Prostate gland (tissue), 2 donors: ENCODE measurements at regions not wholly inside any gene's neighbourhood (a gene's known extent, or its start where the extent isn't known, plus 50 kb on each side); places are given as distances from the start of the nearest gene placed in this dataset.

Experiments
- DNase-seq: peaks from one replicate; pipeline ENCODE4 v3.0.0-alpha.2; 2019; ENCODE audit warnings: low spot score
- H3K27ac ChIP-seq, 2 donors: fragments of 200-600 bp; sonication (generic); 2 replicates each; pipeline ENCODE4 v1.5.1; 2017 to 2019
- H3K27me3 ChIP-seq: fragments of 200-600 bp; sonication (generic); replicated peaks from 2 replicates; pipeline ENCODE4 v1.5.1; 2019; ENCODE audit not compliant: insufficient read depth
- H3K36me3 ChIP-seq, 2 donors: fragments of 200-600 bp; sonication (generic); 1 replicate in 1 of 2; 2 replicates in 1 of 2; pipeline versions ENCODE4 v1.5.1 to v1.8.1; 2017 to 2019
- H3K4me1 ChIP-seq: fragments of 200-600 bp; sonication (generic); replicated peaks from 2 replicates; pipeline ENCODE4 v1.5.1; 2019
- H3K4me3 ChIP-seq, 2 donors: fragments of 200-600 bp; sonication (generic); 2 replicates each; pipeline ENCODE4 v1.5.1; 2017 to 2019
- H3K9me3 ChIP-seq: fragments of 200-600 bp; sonication (generic); 2 replicates; pipeline ENCODE4 v1.5.1; 2017
- POLR2A ChIP-seq: fragments of 450-650 bp; IDR thresholded peaks from one replicate; pipeline ENCODE4 v1.6.1; 2016; ENCODE audit warnings: antibody characterized with exemption, mild to moderate bottlenecking
- POLR2AphosphoS5 ChIP-seq: sonication (generic); formaldehyde crosslinking; IDR thresholded peaks from one replicate; pipeline ENCODE4 v1.6.1; 2017; ENCODE audit warnings: antibody characterized with exemption
- WGBS: methylation state at CpG from one replicate; pipeline ENCODE4 v1.1.5; 2018; 5-methylcytosine and 5-hydroxymethylcytosine counted together
- intact Hi-C: fragments of 100-400 bp; cut with DNase I; formaldehyde crosslinking; loops from one replicate; pipeline ENCODE4 v1.14.2; 2022
- TF ChIP-seq, protein P1 (sequence below), 4 experiments: fragments of 200-600 bp in 2 of 4; fragments of 450-650 bp in 2 of 4; sonication (generic) in 2 of 4; IDR thresholded peaks; 1 replicate in 3 of 4; 2 replicates in 1 of 4; pipeline ENCODE4 v1.5.1; 2016 to 2019; ENCODE audit warnings: antibody characterized with exemption in 4 of 4, mild to moderate bottlenecking in 2 of 4, moderate library complexity in 2 of 4

DNA sequence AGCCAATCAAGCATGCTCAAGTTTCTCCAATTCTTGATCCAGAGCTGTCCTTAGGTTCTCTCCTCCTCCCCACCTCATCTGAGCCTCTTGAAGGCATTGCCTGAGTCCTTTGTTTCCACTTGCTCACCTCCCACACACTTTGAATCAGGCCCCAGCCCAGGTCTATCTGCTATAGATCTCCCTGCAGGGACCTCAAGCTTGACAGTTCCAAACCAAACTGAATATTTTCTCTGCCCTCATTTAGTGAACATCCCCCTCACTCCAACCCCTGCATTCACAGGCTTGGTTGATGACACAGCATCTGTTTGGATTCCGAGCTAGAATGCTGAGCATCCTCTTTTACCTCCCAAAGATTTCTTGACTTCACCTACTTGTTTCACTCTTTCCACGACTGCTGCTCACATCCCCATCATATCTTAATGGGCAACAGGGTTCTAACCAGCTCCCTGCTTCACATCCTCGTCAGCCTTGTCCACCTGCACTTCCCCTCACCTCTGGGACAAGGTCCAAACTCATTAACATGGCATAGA lies 474.5 kb downstream of the ZSWIM6 start:
- intact Hi-C loops, result no loop called here
- H3K4me1 ChIP-seq, result peaks cover 9% of the 10 kb centered on the region
- H3K9me3 ChIP-seq, result no peaks in the 10 kb centered on the region
- 71% methylated on average over 3 of the region's 3 CpGs for WGBS
- no peak for DNase-seq
- no peak overlapping the region for H3K4me3 ChIP-seq
- TF ChIP-seq POLR2A (no peak), POLR2AphosphoS5 (no peak)
- TF ChIP-seq, protein P1, sequence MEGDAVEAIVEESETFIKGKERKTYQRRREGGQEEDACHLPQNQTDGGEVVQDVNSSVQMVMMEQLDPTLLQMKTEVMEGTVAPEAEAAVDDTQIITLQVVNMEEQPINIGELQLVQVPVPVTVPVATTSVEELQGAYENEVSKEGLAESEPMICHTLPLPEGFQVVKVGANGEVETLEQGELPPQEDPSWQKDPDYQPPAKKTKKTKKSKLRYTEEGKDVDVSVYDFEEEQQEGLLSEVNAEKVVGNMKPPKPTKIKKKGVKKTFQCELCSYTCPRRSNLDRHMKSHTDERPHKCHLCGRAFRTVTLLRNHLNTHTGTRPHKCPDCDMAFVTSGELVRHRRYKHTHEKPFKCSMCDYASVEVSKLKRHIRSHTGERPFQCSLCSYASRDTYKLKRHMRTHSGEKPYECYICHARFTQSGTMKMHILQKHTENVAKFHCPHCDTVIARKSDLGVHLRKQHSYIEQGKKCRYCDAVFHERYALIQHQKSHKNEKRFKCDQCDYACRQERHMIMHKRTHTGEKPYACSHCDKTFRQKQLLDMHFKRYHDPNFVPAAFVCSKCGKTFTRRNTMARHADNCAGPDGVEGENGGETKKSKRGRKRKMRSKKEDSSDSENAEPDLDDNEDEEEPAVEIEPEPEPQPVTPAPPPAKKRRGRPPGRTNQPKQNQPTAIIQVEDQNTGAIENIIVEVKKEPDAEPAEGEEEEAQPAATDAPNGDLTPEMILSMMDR (IDR thresholded peaks at IDR 0.05), result no peak
- no peaks in the 10 kb centered on the region for H3K27me3 ChIP-seq
- H3K36me3 ChIP-seq, result no peaks in the 10 kb centered on the region
- H3K27ac ChIP-seq, result no peak overlapping the region

DNA sequence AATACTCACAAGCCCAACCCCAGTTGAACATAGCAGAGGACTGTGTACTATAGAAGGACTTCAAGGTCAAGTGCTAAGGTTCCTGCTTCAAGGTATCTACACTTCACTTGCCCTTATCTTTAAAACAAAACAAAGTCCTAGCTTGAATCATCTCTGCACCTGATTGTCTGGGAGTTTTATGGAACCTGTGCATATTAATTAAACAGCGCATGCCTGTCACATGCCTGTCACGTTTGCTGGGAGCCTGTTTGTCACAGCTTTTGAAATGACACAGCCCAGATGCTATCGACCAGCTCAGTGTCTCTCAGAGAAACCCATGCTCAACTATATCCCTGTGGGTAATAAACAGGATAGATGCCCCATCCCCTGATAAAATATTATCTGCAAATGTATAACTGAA lies 476.0 kb downstream of the ZSWIM6 start:
- Histone ChIP-seq H3K27ac (no peak overlapping the region), H3K4me1 (peaks cover 9% of the 10 kb centered on the region), H3K36me3 (no peaks in the 10 kb centered on the region), H3K4me3 (no peak overlapping the region), H3K9me3 (no peaks in the 10 kb centered on the region), H3K27me3 (no peaks in the 10 kb centered on the region)
- DNase-seq, result no peak
- intact Hi-C loops, result no loop called here
- TF ChIP-seq POLR2A, result no peak
- TF ChIP-seq, protein P1 (IDR thresholded peaks at IDR 0.05), result no peak
- no peak for TF ChIP-seq POLR2AphosphoS5
- WGBS, result 61% methylated on average over 3 of the region's 3 CpGs

DNA sequence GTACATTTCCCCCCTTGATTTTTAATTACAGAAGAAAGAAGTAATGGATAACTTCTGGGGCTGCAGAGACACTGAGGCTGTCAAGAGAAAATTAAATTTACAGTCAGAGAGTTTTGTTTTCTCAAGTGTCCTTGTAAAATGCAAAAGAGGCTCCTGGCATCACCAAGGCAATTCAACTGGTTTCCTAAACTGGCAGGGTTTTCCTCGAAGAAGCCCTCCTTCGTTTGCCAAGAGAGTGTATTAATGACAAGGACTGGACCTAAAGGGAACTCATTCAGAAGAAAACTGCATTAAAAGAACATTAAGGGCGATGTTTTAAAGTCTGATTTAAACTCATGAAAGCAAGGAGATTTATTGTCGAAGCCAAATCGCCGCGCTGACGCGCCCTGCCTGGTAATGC lies 476.9 kb downstream of the ZSWIM6 start:
- DNase-seq, result peak; percentile 33
- Histone ChIP-seq H3K27ac (no peak overlapping the region), H3K4me1 (peaks cover 9% of the 10 kb centered on the region), H3K4me3 (no peak overlapping the region), H3K27me3 (no peaks in the 10 kb centered on the region), H3K9me3 (no peaks in the 10 kb centered on the region), H3K36me3 (no peaks in the 10 kb centered on the region)
- TF ChIP-seq POLR2AphosphoS5 (peak; percentile 63), POLR2A (no peak)
- 41% methylated on average over 9 of the region's 9 CpGs for whole genome bisulfite sequencing
- intact Hi-C loops, result no loop called here

DNA sequence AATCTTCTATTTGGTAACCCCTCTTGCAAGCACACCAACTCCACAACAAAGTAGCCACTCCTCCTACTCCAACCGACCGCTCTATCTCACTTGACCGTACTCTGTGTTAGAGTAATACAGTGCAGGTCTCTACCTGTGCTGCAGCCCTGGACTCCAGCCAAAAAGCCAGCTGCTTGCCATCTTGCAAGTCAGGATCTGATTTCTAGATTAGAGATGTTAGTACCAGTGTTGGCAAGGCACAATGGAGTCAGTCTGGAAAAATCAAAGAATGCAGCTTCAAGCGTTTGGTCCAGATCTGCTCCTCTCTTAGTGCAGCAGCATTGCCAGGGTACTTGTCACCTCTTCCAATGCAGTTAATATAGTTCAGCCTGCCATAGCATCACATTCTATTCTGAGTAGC lies 477.6 kb downstream of the ZSWIM6 start:
- 45% methylated on average over 4 of the region's 4 CpGs for WGBS
- Histone ChIP-seq H3K9me3 (no peaks in the 10 kb centered on the region), H3K36me3 (no peaks in the 10 kb centered on the region), H3K27ac (no peak overlapping the region), H3K27me3 (no peaks in the 10 kb centered on the region), H3K4me1 (peaks cover 9% of the 10 kb centered on the region), H3K4me3 (no peak overlapping the region)
- TF ChIP-seq POLR2A (no peak), POLR2AphosphoS5 (peak; percentile 67)
- TF ChIP-seq, protein P1 (IDR thresholded peaks at IDR 0.05), result no peak
- intact Hi-C loops, result no loop called here
- peak; percentile 81 for DNase-seq

DNA sequence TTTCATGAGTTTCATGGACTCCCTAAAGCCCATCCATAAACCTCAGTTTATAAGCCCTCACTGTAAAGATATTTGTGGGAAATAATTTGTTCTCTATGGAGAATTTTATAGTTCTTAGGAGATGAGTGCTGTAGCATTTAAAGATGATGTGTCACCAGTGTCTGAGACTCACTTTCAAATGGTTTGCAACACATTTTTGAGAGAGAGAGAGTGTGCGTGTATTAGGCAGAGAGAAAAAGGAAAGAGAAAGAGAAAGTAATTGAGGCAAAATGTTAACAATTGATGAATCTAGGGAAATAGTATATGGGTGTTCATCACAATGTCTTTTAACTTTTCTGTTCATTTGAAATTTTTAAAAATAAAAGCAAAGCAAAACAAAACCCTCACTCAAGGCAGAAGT lies 479.0 kb downstream of the ZSWIM6 start:
- 67% methylated on average over 1 of the region's 1 CpG for WGBS
- Histone ChIP-seq H3K4me3 (no peak overlapping the region), H3K9me3 (no peaks in the 10 kb centered on the region), H3K36me3 (no peaks in the 10 kb centered on the region), H3K4me1 (no peaks in the 10 kb centered on the region), H3K27me3 (no peaks in the 10 kb centered on the region), H3K27ac (no peak overlapping the region)
- no peak for TF ChIP-seq POLR2AphosphoS5
- TF ChIP-seq, protein P1 (IDR thresholded peaks at IDR 0.05), result no peak
- TF ChIP-seq POLR2A, result no peak
- intact Hi-C loops, result no loop called here
- DNase-seq, result no peak
